Body of pancreas (tissue), 4 donors: ENCODE measurements at regions not wholly inside any gene's neighbourhood (a gene's known extent, or its start where the extent isn't known, plus 50 kb on each side); places are given as distances from the start of the nearest gene placed in this dataset.

ENCODE experiments used
- POLR2A ChIP-seq, 3 donors: fragments of 450-650 bp; IDR thresholded peaks; one replicate each; pipeline ENCODE4 v1.6.1; 2016; ENCODE audit warnings: antibody characterized with exemption in 3 of 3, mild to moderate bottlenecking in 2 of 3
- TF ChIP-seq, protein P1 (sequence below), 7 experiments: fragments of 450-650 bp in 4 of 7; fragments of 200-600 bp in 3 of 7; sonication (generic) in 3 of 7; IDR thresholded peaks; one replicate each; pipeline ENCODE4 v1.5.1; 2016 to 2019; ENCODE audit warnings: antibody characterized with exemption in 7 of 7

GRCh38 chr6:115214283-115214682, 846.4 kb downstream of the FRK start:
- TF ChIP-seq, protein P1, sequence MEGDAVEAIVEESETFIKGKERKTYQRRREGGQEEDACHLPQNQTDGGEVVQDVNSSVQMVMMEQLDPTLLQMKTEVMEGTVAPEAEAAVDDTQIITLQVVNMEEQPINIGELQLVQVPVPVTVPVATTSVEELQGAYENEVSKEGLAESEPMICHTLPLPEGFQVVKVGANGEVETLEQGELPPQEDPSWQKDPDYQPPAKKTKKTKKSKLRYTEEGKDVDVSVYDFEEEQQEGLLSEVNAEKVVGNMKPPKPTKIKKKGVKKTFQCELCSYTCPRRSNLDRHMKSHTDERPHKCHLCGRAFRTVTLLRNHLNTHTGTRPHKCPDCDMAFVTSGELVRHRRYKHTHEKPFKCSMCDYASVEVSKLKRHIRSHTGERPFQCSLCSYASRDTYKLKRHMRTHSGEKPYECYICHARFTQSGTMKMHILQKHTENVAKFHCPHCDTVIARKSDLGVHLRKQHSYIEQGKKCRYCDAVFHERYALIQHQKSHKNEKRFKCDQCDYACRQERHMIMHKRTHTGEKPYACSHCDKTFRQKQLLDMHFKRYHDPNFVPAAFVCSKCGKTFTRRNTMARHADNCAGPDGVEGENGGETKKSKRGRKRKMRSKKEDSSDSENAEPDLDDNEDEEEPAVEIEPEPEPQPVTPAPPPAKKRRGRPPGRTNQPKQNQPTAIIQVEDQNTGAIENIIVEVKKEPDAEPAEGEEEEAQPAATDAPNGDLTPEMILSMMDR (IDR thresholded peaks at IDR 0.05) = no peak
- no peak for TF ChIP-seq POLR2A (IDR thresholded peaks at IDR 0.05)
